ENCODE measurements at regions not wholly inside any gene's neighbourhood (a gene's known extent, or its start where the extent isn't known, plus 50 kb on each side); places are given as distances from the start of the nearest gene placed in this dataset.

GRCh38 chr16:86045591-86045971 is 146.6 kb downstream of the IRF8 start:
- Histone ChIP-seq H3K36me3 (no peaks in the 10 kb centered on the region), H3K27me3 (peaks cover 0 to 4% (median 0%) of the 10 kb centered on the region in 3 donors), H3K4me1 (no peaks in the 10 kb centered on the region), H3K27ac (no peak overlapping the region), H3K4me3 (no peak overlapping the region), H3K9me3 (no peaks in the 10 kb centered on the region)
- peak; percentile 9 for DNase-seq
- no peak for TF ChIP-seq POLR2AphosphoS5 (IDR thresholded peaks at IDR 0.05)
- no peak for TF ChIP-seq EP300 (IDR thresholded peaks at IDR 0.05)
- TF ChIP-seq CTCF (IDR thresholded peaks at IDR 0.05) = no peak
- TF ChIP-seq POLR2A (IDR thresholded peaks at IDR 0.05) = no peak
- WGBS, 2 donors = 63 to 76% methylated on average over 8 of the region's 8 CpGs
- intact Hi-C loops (cut with DNase I) = no loop called here

- WGBS, 2 donors = 52 to 79% methylated on average over 6 of the region's 6 CpGs
- DNase-seq = peak; percentile 54
- intact Hi-C loops (cut with DNase I) = no loop called here
- H3K36me3 ChIP-seq = no peaks in the 10 kb centered on the region
- no peak overlapping the region for H3K27ac ChIP-seq
- TF ChIP-seq POLR2A (IDR thresholded peaks at IDR 0.05) = no peak
- no peak for TF ChIP-seq CTCF (IDR thresholded peaks at IDR 0.05)
- no peak for TF ChIP-seq EP300 (IDR thresholded peaks at IDR 0.05)
- TF ChIP-seq POLR2AphosphoS5 (IDR thresholded peaks at IDR 0.05) = no peak
- H3K4me1 ChIP-seq = peaks cover 0 to 3% (median 2%) of the 10 kb centered on the region in 4 donors
- H3K27me3 ChIP-seq = peaks cover 0 to 4% (median 0%) of the 10 kb centered on the region in 3 donors
- no peaks in the 10 kb centered on the region for H3K9me3 ChIP-seq
- no peak overlapping the region for H3K4me3 ChIP-seq
Measured at GRCh38 chr16:86046026-86046425, 147.1 kb downstream of the IRF8 start.

- H3K36me3 ChIP-seq = no peaks in the 10 kb centered on the region
- peak; percentile 48 for DNase-seq
- WGBS, 2 donors = 66 to 86% methylated on average over 9 of the region's 9 CpGs
- no peak overlapping the region for H3K4me3 ChIP-seq
- peaks cover 0 to 11% (median 4%) of the 10 kb centered on the region in 4 donors for H3K4me1 ChIP-seq
- intact Hi-C loops (cut with DNase I) = no loop called here
- no peaks in the 10 kb centered on the region for H3K9me3 ChIP-seq
- no peak overlapping the region for H3K27ac ChIP-seq
- peaks cover 0 to 4% (median 0%) of the 10 kb centered on the region in 3 donors for H3K27me3 ChIP-seq
- no peak for TF ChIP-seq EP300 (IDR thresholded peaks at IDR 0.05)
- TF ChIP-seq CTCF (IDR thresholded peaks at IDR 0.05) = no peak
- TF ChIP-seq POLR2AphosphoS5 (IDR thresholded peaks at IDR 0.05) = no peak
- TF ChIP-seq POLR2A (IDR thresholded peaks at IDR 0.05) = no peak
Measured at GRCh38 chr16:86046667-86047270, 147.8 kb downstream of the IRF8 start.

GRCh38 chr16:86048221-86048620 is 149.3 kb downstream of the IRF8 start:
- no peaks in the 10 kb centered on the region for H3K36me3 ChIP-seq
- peak; percentile 54 for DNase-seq
- TF ChIP-seq EP300 (IDR thresholded peaks at IDR 0.05) (no peak), CTCF (IDR thresholded peaks at IDR 0.05) (no peak), POLR2AphosphoS5 (IDR thresholded peaks at IDR 0.05) (no peak), POLR2A (IDR thresholded peaks at IDR 0.05) (no peak)
- no peaks in the 10 kb centered on the region for H3K9me3 ChIP-seq
- no peak overlapping the region for H3K27ac ChIP-seq
- no peak overlapping the region for H3K4me3 ChIP-seq
- H3K27me3 ChIP-seq = peaks cover 0 to 4% (median 0%) of the 10 kb centered on the region in 3 donors
- 40 to 47% methylated on average over 11 of the region's 11 CpGs for WGBS, 2 donors
- intact Hi-C loops (cut with DNase I) = no loop called here
- H3K4me1 ChIP-seq = peaks cover 0 to 11% (median 4%) of the 10 kb centered on the region in 4 donors

Measured in sigmoid colon (tissue), 6 donors.